ENCODE measurements at regions not wholly inside any gene's neighbourhood (a gene's known extent, or its start where the extent isn't known, plus 50 kb on each side); places are given as distances from the start of the nearest gene placed in this dataset.

- TF ChIP-seq SMC3 (conservative IDR thresholded peaks at IDR 0.05; ENCODE audit: poor library complexity) = no peak
- no peak for TF ChIP-seq EP300 (conservative IDR thresholded peaks at IDR 0.05; ENCODE audit: poor library complexity, severe bottlenecking)
- H3K4me2 ChIP-seq (ENCODE audit: low read length) = no peak overlapping the region
- H4K20me1 ChIP-seq (ENCODE audit: insufficient read depth) = no peaks in the 10 kb centered on the region
- no peaks in the 10 kb centered on the region for H3K36me3 ChIP-seq (ENCODE audit: insufficient read depth, low read length)
- H2AFZ ChIP-seq (ENCODE audit: low read depth, low read length) = no peak overlapping the region
- no peaks in the 10 kb centered on the region for H3K9me3 ChIP-seq (ENCODE audit: low read length)
- H3F3A ChIP-seq (ENCODE audit: insufficient read depth, low read length, poor library complexity, severe bottlenecking) = no peaks in the 10 kb centered on the region
- no peak overlapping the region for H3K9ac ChIP-seq (ENCODE audit: low read length)
- no peaks in the 10 kb centered on the region for H3K27me3 ChIP-seq (ENCODE audit: insufficient read depth, low read depth, low read length)
- no peaks in the 10 kb centered on the region for H3K9me2 ChIP-seq (ENCODE audit: insufficient read depth, low read length)
- H3K4me3 ChIP-seq (ENCODE audit: low read length) = no peak overlapping the region
- no peak overlapping the region for H3K27ac ChIP-seq (ENCODE audit: low read length)
- no peaks in the 10 kb centered on the region for H3K79me2 ChIP-seq (replicated peaks; ENCODE audit: insufficient read depth, low read length)
Observed at GRCh38 chr4:114494246-114494803, 104.3 kb upstream of the UGT8 start.

GRCh38 chr4:114495471-114495928, 103.1 kb upstream of the UGT8 start:
- Histone ChIP-seq H3K4me2 (ENCODE audit: low read length) (no peak overlapping the region), H3K27ac (ENCODE audit: low read length) (no peak overlapping the region), H2AFZ (ENCODE audit: low read depth, low read length) (no peak overlapping the region), H3K9me3 (ENCODE audit: low read length) (no peaks in the 10 kb centered on the region), H3F3A (ENCODE audit: insufficient read depth, low read length, poor library complexity, severe bottlenecking) (no peaks in the 10 kb centered on the region), H3K9me2 (ENCODE audit: insufficient read depth, low read length) (no peaks in the 10 kb centered on the region), H3K36me3 (ENCODE audit: insufficient read depth, low read length) (no peaks in the 10 kb centered on the region), H3K79me2 (replicated peaks; ENCODE audit: insufficient read depth, low read length) (no peaks in the 10 kb centered on the region), H3K27me3 (ENCODE audit: insufficient read depth, low read depth, low read length) (no peaks in the 10 kb centered on the region), H3K4me3 (ENCODE audit: low read length) (no peak overlapping the region), H3K9ac (ENCODE audit: low read length) (no peak overlapping the region), H4K20me1 (ENCODE audit: insufficient read depth) (no peaks in the 10 kb centered on the region)
- TF ChIP-seq REST (IDR thresholded peaks at IDR 0.05; ENCODE audit: borderline replicate concordance) (no peak), EP300 (conservative IDR thresholded peaks at IDR 0.05; ENCODE audit: poor library complexity, severe bottlenecking) (no peak), EZH2 (IDR thresholded peaks at IDR 0.05; ENCODE audit: borderline replicate concordance, insufficient read depth, low read length, poor library complexity, severe bottlenecking) (no peak), TAF1 (IDR thresholded peaks at IDR 0.05; ENCODE audit: low read depth) (no peak), MXI1 (conservative IDR thresholded peaks at IDR 0.05; ENCODE audit: poor library complexity, severe bottlenecking) (no peak), RAD21 (conservative IDR thresholded peaks at IDR 0.05) (no peak), POLR2AphosphoS5 (IDR thresholded peaks at IDR 0.05) (no peak)

- TF ChIP-seq CTCF (IDR thresholded peaks at IDR 0.05; ENCODE audit: poor library complexity, severe bottlenecking) (no peak), EZH2 (IDR thresholded peaks at IDR 0.05; ENCODE audit: borderline replicate concordance, insufficient read depth, low read length, poor library complexity, severe bottlenecking) (no peak), MXI1 (conservative IDR thresholded peaks at IDR 0.05; ENCODE audit: poor library complexity, severe bottlenecking) (no peak), POLR2AphosphoS5 (IDR thresholded peaks at IDR 0.05) (no peak), REST (IDR thresholded peaks at IDR 0.05; ENCODE audit: borderline replicate concordance) (no peak), SMC3 (conservative IDR thresholded peaks at IDR 0.05; ENCODE audit: poor library complexity) (no peak), RAD21 (conservative IDR thresholded peaks at IDR 0.05) (no peak), EP300 (conservative IDR thresholded peaks at IDR 0.05; ENCODE audit: poor library complexity, severe bottlenecking) (no peak), TAF1 (IDR thresholded peaks at IDR 0.05; ENCODE audit: low read depth) (no peak)
- Histone ChIP-seq H3K79me2 (replicated peaks; ENCODE audit: insufficient read depth, low read length) (no peaks in the 10 kb centered on the region), H4K20me1 (ENCODE audit: insufficient read depth) (no peaks in the 10 kb centered on the region), H3K4me2 (ENCODE audit: low read length) (no peak overlapping the region), H3K27ac (ENCODE audit: low read length) (no peak overlapping the region), H3K9ac (ENCODE audit: low read length) (no peak overlapping the region), H3K9me3 (ENCODE audit: low read length) (no peaks in the 10 kb centered on the region), H3K9me2 (ENCODE audit: insufficient read depth, low read length) (no peaks in the 10 kb centered on the region), H3K27me3 (ENCODE audit: insufficient read depth, low read depth, low read length) (no peaks in the 10 kb centered on the region), H3K4me3 (ENCODE audit: low read length) (no peak overlapping the region), H3K36me3 (ENCODE audit: insufficient read depth, low read length) (no peaks in the 10 kb centered on the region), H3F3A (ENCODE audit: insufficient read depth, low read length, poor library complexity, severe bottlenecking) (no peaks in the 10 kb centered on the region), H2AFZ (ENCODE audit: low read depth, low read length) (no peak overlapping the region)
Observed at GRCh38 chr4:114497116-114497515, 101.5 kb upstream of the UGT8 start.
